Heart left ventricle (tissue), 13 donors: ENCODE measurements at regions not wholly inside any gene's neighbourhood (a gene's known extent, or its start where the extent isn't known, plus 50 kb on each side); places are given as distances from the start of the nearest gene placed in this dataset.

ENCODE experiments used
- POLR2A ChIP-seq, 2 donors: fragments of 450-650 bp; IDR thresholded peaks; one replicate each; pipeline ENCODE4 v1.6.1; 2017; ENCODE audit warnings: antibody characterized with exemption in 2 of 2, mild to moderate bottlenecking in 2 of 2, moderate library complexity in 2 of 2
- TF ChIP-seq, protein P1 (sequence below), 12 donors: fragments of 200-600 bp; sonication (generic) in 4 of 12; IDR thresholded peaks; one replicate each; pipeline versions ENCODE4 v1.5.0 to v1.8.0; 2018 to 2022; ENCODE audit warnings: antibody characterized with exemption in 12 of 12, mild to moderate bottlenecking in 5 of 12
- donor health status: ischemic (EF 13 %, LVEDD 7.1; RV severe dilation, severe dysfunction).
- donor health status: DM: no; HTN: yes; CAD: no.
- donor health status: DM: no; HTN: no; CAD: no.
- donor health status: ischemic (EF 25% LVEDD 6.9; RV normal size, moderate dysfunction).
- donor health status: ischemic (EF 25% LVEDD 5.7; RV mildly dilated, moderate dysfunction).
- donor health status: ischemic (EF 35%, LVEDD 5.7; RV mildly dilated, moderate dysfunction).
- donor health status: nonischemic (EF 11% LVEDD 7.7; RV severe dilation, severe dysfunction).
- donor health status: DM: yes; HTN: yes; CAD: no.
- donor health status: PGD.
- donor health status: ischemic (EF 29% LVEDD 5.4; RV normal size, mild dysfunction).
- donor health status: nonischemic (EF 23%, LVEDD 6.1; RV moderate dilation, normal function).

- TF ChIP-seq, protein P1, sequence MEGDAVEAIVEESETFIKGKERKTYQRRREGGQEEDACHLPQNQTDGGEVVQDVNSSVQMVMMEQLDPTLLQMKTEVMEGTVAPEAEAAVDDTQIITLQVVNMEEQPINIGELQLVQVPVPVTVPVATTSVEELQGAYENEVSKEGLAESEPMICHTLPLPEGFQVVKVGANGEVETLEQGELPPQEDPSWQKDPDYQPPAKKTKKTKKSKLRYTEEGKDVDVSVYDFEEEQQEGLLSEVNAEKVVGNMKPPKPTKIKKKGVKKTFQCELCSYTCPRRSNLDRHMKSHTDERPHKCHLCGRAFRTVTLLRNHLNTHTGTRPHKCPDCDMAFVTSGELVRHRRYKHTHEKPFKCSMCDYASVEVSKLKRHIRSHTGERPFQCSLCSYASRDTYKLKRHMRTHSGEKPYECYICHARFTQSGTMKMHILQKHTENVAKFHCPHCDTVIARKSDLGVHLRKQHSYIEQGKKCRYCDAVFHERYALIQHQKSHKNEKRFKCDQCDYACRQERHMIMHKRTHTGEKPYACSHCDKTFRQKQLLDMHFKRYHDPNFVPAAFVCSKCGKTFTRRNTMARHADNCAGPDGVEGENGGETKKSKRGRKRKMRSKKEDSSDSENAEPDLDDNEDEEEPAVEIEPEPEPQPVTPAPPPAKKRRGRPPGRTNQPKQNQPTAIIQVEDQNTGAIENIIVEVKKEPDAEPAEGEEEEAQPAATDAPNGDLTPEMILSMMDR (IDR thresholded peaks at IDR 0.05), result no peak
- no peak for TF ChIP-seq POLR2A (IDR thresholded peaks at IDR 0.05)
Observed at GRCh38 chr18:76684265-76684664, 138.1 kb upstream of the ZNF236 start.
